MCF 10A (cell line): ENCODE measurements at regions not wholly inside any gene's neighbourhood (a gene's known extent, or its start where the extent isn't known, plus 50 kb on each side); places are given as distances from the start of the nearest gene placed in this dataset.

Experiments used
- BruUV-seq: library from RNA; stranded (reverse); fragments of 400-500 nt; replicated peaks from 2 replicates; lab custom pipeline; 2021; lab: Mats Ljungman, UMichigan
- CTCF ChIA-PET: fragments of 300-600 bp; sonication (Branson Sonifier 250); formaldehyde crosslinking; extraction: SDS; loops from one replicate; lab custom pipeline; 2021; ENCODE audit warnings: antibody characterized with exemption, inconsistent platforms; lab: Yijun Ruan, JAX
- POLR2A ChIA-PET: fragments of 300-600, 350-650 bp; sonication (Branson Sonifier 250); formaldehyde crosslinking; extraction: SDS; loops from one replicate; lab custom pipeline; 2020; ENCODE audit warnings: antibody characterized with exemption, inconsistent platforms; lab: Yijun Ruan, JAX
- DNase-seq: peaks from one replicate; pipeline ENCODE4 v3.0.0-alpha.2; 2018; ENCODE audit not compliant: unreplicated experiment
- H3K27ac Mint-ChIP-seq: one replicate; pipeline ENCODE4 v1.8.0; 2022; ENCODE audit warnings: mild to moderate bottlenecking, low read depth, mixed read lengths; ENCODE audit not compliant: unreplicated experiment
- H3K27me3 Mint-ChIP-seq: one replicate; pipeline ENCODE4 v1.8.0; 2022; ENCODE audit warnings: mixed read lengths; ENCODE audit not compliant: insufficient read depth, unreplicated experiment
- H3K36me3 Mint-ChIP-seq: one replicate; pipeline ENCODE4 v1.8.0; 2022; ENCODE audit warnings: mild to moderate bottlenecking, moderate library complexity, mixed read lengths; ENCODE audit not compliant: insufficient read depth, unreplicated experiment
- H3K4me1 Mint-ChIP-seq: one replicate; pipeline ENCODE4 v1.8.0; 2022; ENCODE audit warnings: mixed read lengths; ENCODE audit not compliant: insufficient read depth, unreplicated experiment
- H3K4me3 Mint-ChIP-seq: one replicate; pipeline ENCODE4 v1.8.0; 2022; ENCODE audit warnings: mild to moderate bottlenecking, moderate library complexity, mixed read lengths; ENCODE audit not compliant: unreplicated experiment
- H3K9me3 Mint-ChIP-seq: one replicate; pipeline ENCODE4 v1.8.0; 2022; ENCODE audit warnings: mixed read lengths; ENCODE audit not compliant: unreplicated experiment
- CTCF ChIP-seq: fragments of 200-600 bp; IDR thresholded peaks from one replicate; pipeline ENCODE4 v1.8.0; 2022; ENCODE audit warnings: antibody characterized with exemption, mild to moderate bottlenecking; ENCODE audit not compliant: unreplicated experiment
- intact Hi-C: fragments of 100-400 bp; cut with micrococcal nuclease; formaldehyde crosslinking; loops from 2 replicates; pipeline ENCODE4 v1.14.1; 2022

- intact Hi-C loops, result no loop called here
- H3K27me3 Mint-ChIP-seq, result peaks cover 13% of the 10 kb centered on the region
- CTCF ChIA-PET, result no interaction called here
- no peak overlapping the region for H3K4me3 Mint-ChIP-seq
- DNase-seq, result no peak
- no peaks in the 10 kb centered on the region for H3K36me3 Mint-ChIP-seq
- no TSS peak for BruUV-seq
- POLR2A ChIA-PET, result no interaction called here
- H3K4me1 Mint-ChIP-seq, result peaks cover 5% of the 10 kb centered on the region
- H3K27ac Mint-ChIP-seq, result no peak overlapping the region
- H3K9me3 Mint-ChIP-seq, result no peaks in the 10 kb centered on the region
- TF ChIP-seq CTCF, result no peak
Observed at GRCh38 chr1:29497395-29498125, 261.2 kb downstream of the PTPRU start.

GRCh38 chr1:29496701-29497100 lies 260.4 kb downstream of the PTPRU start:
- no peak overlapping the region for H3K27ac Mint-ChIP-seq
- H3K27me3 Mint-ChIP-seq, result peaks cover 12% of the 10 kb centered on the region
- no peak for TF ChIP-seq CTCF
- intact Hi-C loops, result no loop called here
- DNase-seq, result no peak
- no TSS peak for BruUV-seq
- POLR2A ChIA-PET, result interaction anchor here (0.6 kb wide), 1 partner anchor 265 kb away, joined by 3 read pairs; no protein-coding TSS in a partner anchor
- H3K9me3 Mint-ChIP-seq, result no peaks in the 10 kb centered on the region
- H3K4me1 Mint-ChIP-seq, result peaks cover 5% of the 10 kb centered on the region
- no peaks in the 10 kb centered on the region for H3K36me3 Mint-ChIP-seq
- no peak overlapping the region for H3K4me3 Mint-ChIP-seq
- CTCF ChIA-PET, result interaction anchor here (0.6 kb wide), 1 partner anchor 286 kb away, joined by 3 read pairs; no protein-coding TSS in a partner anchor

GRCh38 chr1:29490204-29490934 lies 254.0 kb downstream of the PTPRU start:
- no peak for DNase-seq
- no peak for TF ChIP-seq CTCF
- ChIA-PET CTCF (no interaction called here), POLR2A (no interaction called here)
- H3K27me3 Mint-ChIP-seq, result peaks cover 34% of the 10 kb centered on the region
- no TSS peak for BruUV-seq
- H3K27ac Mint-ChIP-seq, result no peak overlapping the region
- H3K9me3 Mint-ChIP-seq, result no peaks in the 10 kb centered on the region
- intact Hi-C loops, result no loop called here
- H3K4me3 Mint-ChIP-seq, result no peak overlapping the region
- no peaks in the 10 kb centered on the region for H3K4me1 Mint-ChIP-seq
- H3K36me3 Mint-ChIP-seq, result no peaks in the 10 kb centered on the region

- Mint-ChIP-seq H3K4me3 (no peak overlapping the region), H3K27me3 (peaks cover 34% of the 10 kb centered on the region), H3K27ac (no peak overlapping the region), H3K36me3 (no peaks in the 10 kb centered on the region), H3K9me3 (no peaks in the 10 kb centered on the region), H3K4me1 (no peaks in the 10 kb centered on the region)
- no peak for DNase-seq
- intact Hi-C loops, result no loop called here
- CTCF ChIA-PET, result no interaction called here
- POLR2A ChIA-PET, result no interaction called here
- TF ChIP-seq CTCF, result no peak
- BruUV-seq, result no TSS peak
Observed at GRCh38 chr1:29489471-29489870, 253.1 kb downstream of the PTPRU start.
